ENCODE measurements at regions not wholly inside any gene's neighbourhood (a gene's known extent, or its start where the extent isn't known, plus 50 kb on each side); places are given as distances from the start of the nearest gene placed in this dataset.

DNA sequence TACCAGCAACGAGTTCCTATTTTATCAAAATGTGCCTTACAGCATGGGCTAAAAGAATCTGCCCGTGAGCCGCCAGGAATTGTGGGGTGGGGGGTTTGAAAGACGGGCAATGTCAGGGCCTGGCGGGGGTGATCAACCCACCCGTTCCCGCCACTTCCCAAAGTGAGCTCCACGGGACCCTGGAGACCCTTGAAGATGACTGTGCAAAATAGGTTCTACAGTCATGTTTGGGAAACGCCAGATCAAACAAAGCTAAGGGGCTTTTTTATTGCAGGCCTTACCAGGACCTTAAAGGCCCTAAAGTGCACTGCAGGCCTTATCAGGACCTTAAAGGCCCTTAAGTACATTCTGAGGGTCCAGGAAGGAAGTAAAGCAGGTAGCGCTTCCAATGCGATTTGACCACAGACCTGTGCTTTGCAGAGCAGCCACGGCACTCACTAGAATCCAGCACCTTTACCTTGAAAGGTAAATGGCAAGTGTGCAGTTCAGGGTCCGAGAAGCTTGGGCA, 404.1 kb downstream of the SHANK2 start:
- DNase-seq (ENCODE audit: low read depth in 2 of 2), result no peak

DNA sequence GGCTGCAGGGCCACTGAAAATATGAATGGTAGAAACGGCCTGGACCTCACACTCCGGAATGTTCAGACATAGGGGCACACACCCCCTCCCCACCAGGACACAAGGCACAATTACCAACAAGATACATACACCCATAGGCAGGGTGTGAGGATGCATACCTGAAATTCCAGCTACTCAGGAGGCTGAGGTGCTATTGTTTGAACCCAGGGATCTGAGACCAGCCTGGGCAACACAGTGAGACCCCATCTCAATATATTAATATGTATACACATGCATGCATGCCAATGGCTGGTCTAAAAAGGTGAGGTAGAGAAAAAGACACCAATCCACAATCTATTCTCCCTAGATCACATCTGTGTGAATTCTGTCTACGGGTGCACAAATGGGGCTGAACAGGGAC, 403.3 kb downstream of the SHANK2 start:
- no peak for DNase-seq (ENCODE audit: low read depth in 2 of 2)

DNA sequence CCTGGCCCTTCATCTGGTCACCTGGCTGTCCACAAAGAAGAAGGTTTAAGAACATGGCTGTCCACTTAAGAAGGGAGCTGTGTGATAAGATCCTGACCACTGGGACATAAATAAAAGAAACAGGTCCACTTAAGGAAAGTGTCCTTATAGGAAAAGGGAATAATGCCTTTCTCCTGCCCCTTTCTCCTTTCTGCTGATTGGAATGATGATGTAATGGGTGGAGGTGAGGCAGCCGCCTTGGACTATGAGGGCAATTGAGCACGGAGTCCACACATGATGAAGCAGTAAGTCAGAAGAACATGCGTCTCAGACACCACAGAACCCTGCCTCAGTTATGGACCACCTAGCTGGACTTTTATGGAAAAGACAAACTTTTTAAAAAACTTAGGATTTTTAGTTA, 401.1 kb downstream of the SHANK2 start:
- DNase-seq (ENCODE audit: low read depth in 2 of 2), result no peak

DNA sequence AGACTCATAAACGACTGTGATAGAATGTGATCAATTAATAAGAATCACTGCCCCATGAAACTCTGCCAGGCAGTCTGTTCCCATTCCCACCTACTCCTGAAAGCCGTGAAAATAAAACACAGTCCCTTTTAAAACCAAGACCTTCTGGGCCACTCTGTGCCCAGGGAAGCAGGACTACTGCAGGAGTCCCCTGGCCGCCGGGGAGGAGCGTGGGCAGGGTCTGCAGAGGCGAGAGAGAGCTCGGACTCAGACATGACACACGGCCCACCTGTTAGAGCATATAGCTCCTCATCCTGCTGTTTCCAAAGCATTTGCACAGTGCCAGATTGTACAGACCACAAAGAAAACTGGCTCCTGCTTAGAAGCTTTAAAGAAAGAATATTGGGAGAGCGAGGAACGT, 400.5 kb downstream of the SHANK2 start:
- no peak for DNase-seq (ENCODE audit: low read depth in 2 of 2)

DNA sequence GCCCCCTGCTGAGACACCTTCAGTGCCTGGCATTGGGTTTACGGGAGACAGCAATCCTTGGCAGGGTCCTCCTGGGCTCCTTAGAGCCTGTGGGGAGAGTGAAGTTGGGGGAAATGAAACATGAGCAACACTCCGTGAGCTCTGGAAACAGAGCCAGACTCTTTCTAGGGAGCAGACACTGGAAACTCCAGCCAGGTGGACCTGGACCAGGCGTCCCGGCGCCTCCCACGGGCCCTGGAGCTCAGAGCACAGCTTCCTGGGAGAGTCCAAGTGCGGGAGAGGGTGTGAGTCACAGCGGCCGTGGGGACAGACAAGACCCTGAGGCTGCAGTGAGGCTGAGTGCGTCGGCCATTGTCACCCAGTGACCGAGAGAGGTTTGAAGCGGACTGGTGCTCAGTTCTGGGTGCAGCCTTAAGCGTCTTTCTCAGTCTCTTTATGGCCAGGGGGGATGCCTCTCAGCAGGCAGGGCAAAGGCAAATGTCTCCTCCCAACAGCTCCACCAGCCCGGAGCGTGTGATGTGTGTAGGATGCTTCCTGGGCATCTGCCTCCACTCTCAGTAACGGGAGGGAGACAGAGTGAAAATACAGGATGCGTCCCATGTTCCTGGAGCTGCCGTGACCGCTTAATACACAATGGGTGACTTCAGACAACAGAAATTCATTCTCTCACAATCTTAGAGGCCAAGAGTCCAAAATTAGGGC, 399.2 kb downstream of the SHANK2 start:
- DNase-seq (ENCODE audit: low read depth in 2 of 2), result no peak

DNA sequence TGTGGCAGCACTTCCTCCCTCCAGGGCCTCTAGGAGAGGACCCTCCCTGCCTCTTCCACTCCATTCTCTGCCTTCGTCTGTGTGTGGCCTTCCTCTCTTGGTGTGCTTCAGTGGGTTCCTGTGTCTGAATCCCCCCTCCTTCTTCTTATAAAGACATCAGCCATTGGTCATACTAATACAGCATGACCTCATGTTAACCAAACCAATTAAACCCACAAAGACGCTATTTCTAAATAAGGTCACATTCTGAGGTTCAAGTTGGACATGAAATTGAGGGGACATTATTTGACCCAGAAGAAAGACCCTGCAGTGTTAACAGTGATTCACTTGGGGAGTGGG, 398.6 kb downstream of the SHANK2 start:
- DNase-seq (ENCODE audit: low read depth in 2 of 2), result no peak

DNA sequence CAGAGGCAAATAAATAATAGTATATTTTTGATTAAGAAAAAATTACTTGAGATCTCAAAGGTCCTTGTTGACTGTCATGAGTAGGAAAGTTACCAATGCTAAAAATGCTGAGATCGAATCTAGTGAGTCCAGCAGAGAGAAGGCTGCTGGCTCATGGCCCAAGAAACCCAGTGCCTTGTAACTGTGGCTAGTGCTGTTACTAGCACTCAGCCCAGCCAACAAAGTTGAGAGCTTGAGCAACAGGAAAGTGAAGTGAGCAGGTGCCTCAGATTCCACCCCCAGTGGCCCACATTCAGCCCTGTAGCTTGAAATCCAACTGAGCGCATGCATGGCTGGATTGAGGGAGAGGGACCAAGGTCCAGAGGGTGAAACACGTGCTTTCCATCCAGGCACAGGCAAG, 398.2 kb downstream of the SHANK2 start:
- DNase-seq (ENCODE audit: low read depth in 2 of 2), result no peak

DNA sequence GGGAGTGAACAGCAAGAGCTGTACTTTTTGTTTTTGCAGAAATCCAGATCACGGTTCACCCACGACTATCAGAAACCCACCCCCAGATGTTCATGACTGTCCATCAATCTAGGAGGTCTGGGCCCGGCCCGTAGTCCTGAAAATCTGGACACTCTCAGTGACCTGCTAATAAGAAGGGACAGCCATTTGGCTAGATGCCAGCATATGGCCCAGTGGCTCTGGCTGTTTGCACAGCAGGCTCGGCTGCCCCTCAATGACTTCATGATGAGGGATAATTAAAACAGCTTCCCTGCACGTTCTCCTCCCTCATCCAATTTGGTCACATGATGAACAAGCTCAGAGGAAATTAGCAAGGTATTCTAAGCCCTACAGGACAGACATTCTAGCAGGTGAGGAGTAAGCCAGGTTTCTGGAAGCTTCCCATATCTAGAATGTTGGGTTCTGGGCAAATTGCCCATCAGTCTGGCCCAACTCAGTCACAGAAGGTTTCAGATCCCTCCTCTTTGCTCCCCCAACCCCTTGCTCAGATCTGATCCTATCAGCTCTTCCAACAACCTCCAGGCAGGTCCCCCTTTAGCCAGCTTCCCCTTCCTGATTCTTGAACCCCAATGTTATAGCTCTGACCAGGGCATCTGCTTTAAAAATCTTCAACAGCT, 397.3 kb downstream of the SHANK2 start:
- DNase-seq (ENCODE audit: low read depth in 2 of 2), result no peak

DNA sequence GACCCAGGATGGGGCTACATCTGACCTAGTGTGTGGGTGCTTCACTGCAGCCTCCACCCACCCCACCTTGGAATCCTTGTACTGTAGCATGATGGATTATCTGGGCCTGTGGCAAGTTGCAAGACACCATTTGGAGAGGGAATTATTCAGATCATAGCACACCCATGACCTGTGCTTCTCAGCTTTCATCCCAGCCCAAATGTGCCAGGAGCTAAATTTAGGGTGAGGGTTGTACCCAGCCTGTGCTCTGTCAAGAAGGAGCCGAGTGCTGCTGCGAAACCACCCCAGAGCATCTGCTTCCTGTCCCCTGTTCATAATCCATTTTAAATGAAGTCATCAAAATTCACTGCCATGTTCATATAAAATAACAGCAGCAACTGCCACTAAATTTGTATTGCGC, 394.5 kb downstream of the SHANK2 start:
- no peak for DNase-seq (ENCODE audit: low read depth in 2 of 2)

DNA sequence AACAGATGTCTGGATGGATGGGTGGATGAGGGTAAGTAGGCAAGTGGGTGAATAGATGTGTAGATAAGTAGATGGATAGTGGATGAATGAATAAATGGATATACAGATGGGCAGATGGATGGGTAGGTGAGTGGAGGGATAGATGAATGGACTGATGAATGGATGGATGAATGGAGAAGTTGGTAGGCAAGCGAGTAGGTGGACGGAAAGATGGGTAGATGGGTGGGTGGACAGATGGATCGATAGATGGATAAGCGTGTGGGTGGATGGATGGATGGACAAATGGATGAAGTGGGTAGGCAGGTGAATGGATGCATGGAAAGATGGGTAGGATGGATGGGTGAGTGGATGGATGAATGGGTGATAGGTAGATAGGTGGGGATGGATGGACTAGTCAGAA, 393.2 kb downstream of the SHANK2 start:
- DNase-seq (ENCODE audit: low read depth in 2 of 2), result no peak

DNA sequence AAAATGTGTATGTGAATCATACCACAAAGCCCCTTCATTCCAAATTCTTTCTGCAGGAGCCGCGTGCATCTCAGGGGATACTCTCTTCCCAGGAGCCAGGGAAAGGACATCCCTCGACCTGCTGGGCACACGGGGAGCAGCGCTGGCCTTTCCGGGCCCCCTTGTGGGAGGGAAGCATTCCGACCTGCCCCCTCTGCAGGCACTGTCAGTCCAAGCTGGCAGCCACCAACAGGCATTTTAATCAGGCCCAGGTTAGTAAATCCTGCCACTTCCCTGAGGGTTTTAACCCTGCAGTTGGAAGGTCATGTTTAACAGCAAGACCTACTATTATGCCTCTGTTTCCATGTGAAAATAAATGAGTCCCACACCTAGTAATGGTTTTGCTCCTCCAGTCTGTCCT, 391.5 kb downstream of the SHANK2 start:
- no peak for DNase-seq (ENCODE audit: low read depth in 2 of 2)

DNA sequence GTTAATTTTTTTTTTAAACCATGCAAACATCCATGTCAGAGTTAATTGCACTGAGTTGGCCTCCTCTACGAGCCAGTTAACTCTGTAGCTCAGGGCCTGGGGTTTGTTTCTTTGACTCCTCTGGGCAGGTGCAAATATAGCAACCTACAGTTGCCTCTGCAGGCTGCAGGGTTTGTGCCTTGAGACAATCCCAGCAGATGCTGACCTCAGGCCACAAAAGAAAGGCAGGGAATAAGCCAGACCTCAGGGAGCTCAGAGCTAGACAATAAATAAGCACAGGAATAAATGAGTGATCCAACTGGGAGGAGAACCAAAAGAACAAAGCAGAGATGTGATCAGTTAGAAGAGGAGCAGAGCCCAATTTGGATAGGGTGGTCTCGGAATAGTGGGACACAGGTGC, 390.8 kb downstream of the SHANK2 start:
- no peak for DNase-seq (ENCODE audit: low read depth in 2 of 2)

DNA sequence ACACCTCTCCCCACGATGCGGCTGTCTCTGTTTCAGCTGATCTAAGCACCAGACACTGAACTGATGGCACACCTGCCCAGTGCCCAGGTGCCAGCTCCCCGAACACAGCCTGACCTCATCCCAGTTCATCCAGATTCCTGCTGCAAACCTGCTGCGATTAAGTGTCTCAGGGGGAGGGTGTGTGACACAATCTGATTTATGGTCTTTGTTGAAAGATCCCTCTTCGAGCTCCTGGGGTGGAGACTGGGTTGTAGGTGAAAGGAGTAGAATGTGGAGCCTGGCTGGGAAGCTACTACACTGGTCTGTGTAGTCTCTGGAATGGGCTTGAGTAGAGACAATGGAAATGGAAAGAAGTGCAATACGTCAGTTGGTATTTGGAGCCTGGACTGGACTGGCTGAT, 390.3 kb downstream of the SHANK2 start:
- no peak for DNase-seq (ENCODE audit: low read depth in 2 of 2)

DNA sequence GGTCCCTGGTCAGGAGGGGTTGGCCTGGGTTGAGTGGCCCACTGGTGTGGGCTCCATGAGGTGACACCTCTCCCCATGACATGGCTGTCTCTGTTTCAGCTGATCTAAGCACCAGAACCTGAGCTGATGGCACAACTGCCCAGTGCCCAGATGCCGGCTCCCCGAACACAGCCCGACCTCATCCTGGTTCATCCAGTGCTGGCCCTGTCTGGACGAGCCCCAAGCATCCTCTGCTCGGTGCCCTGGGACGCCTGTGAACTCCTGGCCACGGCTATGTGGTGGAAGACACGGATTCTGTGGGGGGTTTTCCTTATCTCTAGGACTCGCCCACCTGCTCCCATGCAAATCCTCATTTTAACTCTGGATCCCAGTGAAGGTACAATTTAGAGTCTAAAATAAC, 389.2 kb downstream of the SHANK2 start:
- DNase-seq (ENCODE audit: low read depth in 2 of 2), result no peak

DNA sequence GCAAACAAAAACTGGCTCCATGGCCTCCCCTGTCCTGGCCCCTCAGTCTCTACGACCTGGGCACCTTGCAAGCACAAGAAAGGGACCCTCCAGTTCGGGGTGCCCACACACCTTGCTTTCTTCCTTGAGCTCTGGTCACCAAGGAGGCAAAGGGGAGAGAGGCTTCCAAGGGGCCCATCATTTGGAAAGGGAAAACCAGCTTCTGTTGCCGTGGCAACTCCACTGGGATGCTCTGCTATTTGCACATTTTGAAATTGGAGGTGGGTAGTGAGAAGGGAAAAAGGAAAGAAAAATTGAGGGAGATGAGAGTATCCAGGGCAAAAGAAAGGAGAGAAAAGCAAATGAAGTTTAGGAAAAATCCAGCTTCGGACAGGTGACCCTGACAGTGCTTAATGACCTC, 388.4 kb downstream of the SHANK2 start:
- DNase-seq (ENCODE audit: low read depth in 2 of 2), result no peak

DNA sequence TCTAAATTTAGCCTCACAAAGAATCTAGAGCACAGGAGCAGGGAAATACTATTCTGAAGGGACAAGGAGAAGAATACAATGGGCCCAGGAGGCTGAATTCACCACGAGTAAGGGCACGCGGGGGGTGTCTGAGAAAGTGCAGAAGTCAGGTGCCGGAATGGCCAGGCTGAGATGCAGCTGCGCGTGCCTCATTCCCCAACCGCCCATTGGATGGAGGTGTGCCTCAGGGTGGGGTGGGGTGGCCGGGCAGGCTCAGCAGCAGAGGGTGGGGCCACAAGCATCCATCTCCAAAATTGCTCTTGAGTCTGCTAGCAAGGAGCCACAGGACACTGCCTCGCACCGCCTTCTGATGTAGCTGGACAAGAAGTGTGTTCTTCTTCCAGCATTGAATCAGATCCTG, 387.0 kb downstream of the SHANK2 start:
- DNase-seq (ENCODE audit: low read depth in 2 of 2), result no peak

DNA sequence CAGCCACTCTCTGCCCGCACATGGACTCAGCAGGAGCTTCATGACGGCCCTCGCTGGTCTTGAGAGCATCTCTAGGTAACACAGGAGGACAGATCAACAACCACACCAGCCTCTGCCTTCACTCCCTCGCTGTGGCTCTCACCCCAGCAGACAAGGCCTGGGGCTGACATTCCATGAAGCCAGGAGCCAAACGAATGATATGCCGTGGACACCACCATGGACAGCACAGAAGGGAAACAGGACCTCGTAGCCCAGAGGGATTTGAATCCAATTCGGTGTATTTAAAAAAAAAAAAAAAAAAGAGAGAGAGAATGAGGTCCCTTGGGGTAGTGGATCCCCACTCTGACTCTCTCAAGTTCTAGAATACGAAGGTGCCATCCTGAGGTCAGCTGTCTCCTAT, 385.5 kb downstream of the SHANK2 start:
- no peak for DNase-seq (ENCODE audit: low read depth in 2 of 2)

DNA sequence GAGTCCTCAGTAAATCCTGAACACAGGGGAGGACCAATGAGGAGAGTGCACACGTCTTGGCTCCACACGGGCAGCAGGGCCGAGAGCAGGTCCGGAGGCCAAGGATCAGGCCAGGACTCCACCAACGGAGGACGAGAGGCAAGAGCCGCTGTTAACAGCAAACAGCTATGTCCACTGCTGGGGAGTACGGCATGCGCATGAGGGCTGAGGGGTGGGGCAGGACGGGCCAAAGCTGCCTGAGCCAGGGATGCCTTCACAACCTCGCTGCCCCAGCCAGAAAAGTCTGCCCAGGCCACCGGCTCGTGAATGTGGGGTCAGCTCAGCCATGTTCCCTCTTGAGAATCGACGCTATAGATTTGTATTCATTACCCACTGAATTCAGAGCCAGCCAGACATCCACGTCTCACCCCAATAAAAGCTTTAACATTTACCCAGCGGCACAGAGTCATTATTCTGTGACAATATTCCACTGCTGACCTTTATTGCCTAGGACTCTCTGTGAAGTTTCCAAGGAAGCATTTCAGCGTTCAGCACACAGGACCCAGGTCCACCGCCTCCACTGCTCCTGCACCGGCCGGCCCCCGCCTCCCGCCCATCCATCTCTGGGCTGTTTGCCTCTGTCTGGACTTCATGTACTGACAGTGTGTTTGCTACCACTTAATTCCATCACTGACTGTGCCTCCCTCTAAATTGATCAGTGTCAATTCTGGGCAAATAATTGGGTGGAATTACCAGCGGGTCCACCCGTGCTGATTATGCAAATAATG, 384.9 kb downstream of the SHANK2 start:
- no peak for DNase-seq (ENCODE audit: low read depth in 2 of 2)

DNA sequence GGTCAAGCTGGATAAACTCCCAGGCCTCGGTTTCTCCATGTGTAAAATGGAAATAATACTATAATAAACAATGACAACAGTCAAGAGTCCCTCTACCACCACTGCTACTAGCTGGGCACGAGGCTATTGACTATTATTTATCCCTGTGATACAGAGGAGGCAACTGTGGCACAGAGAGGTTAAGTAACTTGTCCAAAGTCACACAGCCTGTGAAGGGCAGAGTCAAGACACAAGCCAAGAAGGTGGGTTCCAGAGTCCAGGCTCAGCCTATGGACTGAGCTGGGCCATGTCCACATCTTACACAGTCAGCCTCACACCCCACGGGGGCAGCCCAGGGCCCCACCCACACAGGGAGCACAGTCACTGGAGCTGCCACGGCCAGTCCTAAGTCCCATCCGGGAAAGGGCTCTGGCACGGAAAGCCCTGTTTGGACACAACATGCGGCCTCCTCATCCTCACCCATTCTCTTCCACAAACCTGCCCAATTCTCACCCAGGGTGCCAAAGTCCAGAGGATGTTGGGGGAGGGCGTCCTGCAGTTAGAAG, 384.0 kb downstream of the SHANK2 start:
- DNase-seq (ENCODE audit: low read depth in 2 of 2), result no peak

DNA sequence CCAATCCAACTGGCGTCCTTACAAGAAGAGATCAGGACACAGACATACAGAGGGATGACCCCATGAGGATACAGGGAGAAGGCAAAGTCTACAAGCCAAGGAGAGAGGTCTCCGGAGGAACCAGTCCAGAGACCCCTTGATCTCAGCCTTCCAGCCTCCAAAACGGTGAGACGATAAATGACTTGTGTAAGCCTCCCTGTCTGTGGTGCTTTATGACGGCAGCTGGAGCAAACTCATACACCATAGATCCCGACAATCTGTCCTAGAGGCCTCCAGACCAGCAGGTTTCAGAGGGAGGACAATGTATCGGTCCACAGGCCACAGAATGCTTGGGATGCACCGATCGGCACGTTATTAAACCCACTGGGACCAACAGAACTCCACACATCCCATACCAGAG, 383.3 kb downstream of the SHANK2 start:
- no peak for DNase-seq (ENCODE audit: low read depth in 2 of 2)

DNA sequence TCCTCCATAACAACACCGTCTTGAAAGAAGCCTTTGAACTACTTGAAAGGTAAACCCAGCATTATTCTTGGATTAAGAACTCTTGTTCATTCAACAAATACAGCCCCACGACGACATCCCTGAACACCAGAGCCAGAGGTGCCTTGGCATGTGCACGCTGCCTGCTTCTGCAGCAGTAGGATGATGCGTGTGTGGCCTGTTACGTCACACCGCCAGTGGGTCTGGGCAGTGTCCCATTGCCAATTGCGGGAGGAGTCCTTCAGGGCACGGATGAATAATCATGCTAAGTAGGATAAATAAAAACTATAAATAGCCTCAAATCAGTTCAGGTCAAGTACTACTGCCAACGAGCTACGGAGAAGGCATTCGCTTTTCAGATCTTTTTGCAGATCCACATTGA, 380.5 kb downstream of the SHANK2 start:
- DNase-seq (ENCODE audit: low read depth in 2 of 2), result no peak

DNA sequence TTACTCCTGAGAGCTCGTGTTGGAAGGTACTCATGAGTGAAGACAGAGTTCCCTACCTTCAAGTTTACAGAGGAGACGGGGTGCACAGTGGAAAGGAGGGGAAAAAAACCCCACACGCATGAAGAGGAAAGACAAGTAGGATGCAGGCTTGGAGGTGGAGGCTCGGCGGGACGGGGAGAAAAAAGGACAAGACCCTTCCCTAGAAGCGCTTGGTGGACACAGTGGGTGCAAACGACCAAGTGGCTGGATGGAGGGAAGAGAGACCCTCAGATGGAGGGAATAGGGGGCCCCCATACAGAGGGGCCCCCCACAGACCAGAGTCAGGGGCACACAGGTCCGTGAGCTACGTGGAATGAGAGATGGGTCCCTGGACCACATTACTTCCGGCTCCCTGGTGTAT, 380.1 kb downstream of the SHANK2 start:
- no peak for DNase-seq (ENCODE audit: low read depth in 2 of 2)
